Cardiac muscle cell (in vitro differentiated cells and primary cell): ENCODE measurements at regions not wholly inside any gene's neighbourhood (a gene's known extent, or its start where the extent isn't known, plus 50 kb on each side); places are given as distances from the start of the nearest gene placed in this dataset.

ENCODE experiments used
- DNase-seq, 2 donors: peaks; one replicate each; pipeline versions ENCODE4 v3.0.0 to v3.0.0-alpha.2; 2010 to 2017; ENCODE audit warnings: low read depth in 1 of 2, low spot score in 1 of 2
- H3K27ac ChIP-seq: fragments of 200-600 bp; sonication (generic); 2 replicates; pipeline ENCODE4 v1.5.1; 2016
- H3K27me3 ChIP-seq: fragments of 200-600 bp; sonication (generic); 2 replicates; pipeline ENCODE4 v1.6.0; 2016; ENCODE audit warnings: control low read depth
- H3K36me3 ChIP-seq: fragments of 200-600 bp; sonication (generic); 2 replicates; pipeline ENCODE4 v1.5.1; 2016; ENCODE audit warnings: control low read depth
- H3K4me1 ChIP-seq: fragments of 200-600 bp; sonication (generic); 2 replicates; pipeline ENCODE4 v1.8.1; 2017; ENCODE audit warnings: low read depth, mild to moderate bottlenecking, mixed run types
- H3K4me3 ChIP-seq: fragments of 200-600 bp; sonication (generic); 2 replicates; pipeline ENCODE4 v1.5.1; 2016; ENCODE audit warnings: mild to moderate bottlenecking
- H3K9me3 ChIP-seq: fragments of 200-600 bp; sonication (generic); 2 replicates; pipeline ENCODE4 v1.5.1; 2017; ENCODE audit warnings: low read depth, mild to moderate bottlenecking, control low read depth
- TF ChIP-seq, protein P1 (sequence below): IDR thresholded peaks from 2 replicates; pipeline ENCODE4 v1.5.1; 2012; ENCODE audit warnings: low read depth, mild to moderate bottlenecking, low read length

DNA sequence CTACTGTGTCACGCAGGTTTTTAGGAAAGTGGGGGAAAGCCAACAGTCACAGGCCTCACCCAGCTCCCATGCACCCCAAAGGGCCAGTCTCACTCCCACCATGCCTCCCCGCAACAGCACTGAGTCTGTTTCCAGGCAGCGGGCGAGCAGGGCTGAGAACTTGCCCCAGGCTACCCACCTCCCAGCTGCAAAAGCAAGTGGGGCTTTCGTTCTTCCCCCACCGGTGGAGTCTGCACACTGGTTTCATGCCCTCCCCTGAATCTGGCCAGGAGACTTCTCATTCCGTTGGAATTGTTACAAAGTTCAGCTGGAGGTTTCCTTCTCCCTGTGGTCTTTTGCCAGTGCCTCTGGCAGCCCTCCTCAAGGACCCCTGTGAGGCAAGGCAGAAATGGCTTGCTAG is 53.6 kb upstream of the KCNJ15 start:
- no peaks in the 10 kb centered on the region for H3K4me1 ChIP-seq
- TF ChIP-seq, protein P1, sequence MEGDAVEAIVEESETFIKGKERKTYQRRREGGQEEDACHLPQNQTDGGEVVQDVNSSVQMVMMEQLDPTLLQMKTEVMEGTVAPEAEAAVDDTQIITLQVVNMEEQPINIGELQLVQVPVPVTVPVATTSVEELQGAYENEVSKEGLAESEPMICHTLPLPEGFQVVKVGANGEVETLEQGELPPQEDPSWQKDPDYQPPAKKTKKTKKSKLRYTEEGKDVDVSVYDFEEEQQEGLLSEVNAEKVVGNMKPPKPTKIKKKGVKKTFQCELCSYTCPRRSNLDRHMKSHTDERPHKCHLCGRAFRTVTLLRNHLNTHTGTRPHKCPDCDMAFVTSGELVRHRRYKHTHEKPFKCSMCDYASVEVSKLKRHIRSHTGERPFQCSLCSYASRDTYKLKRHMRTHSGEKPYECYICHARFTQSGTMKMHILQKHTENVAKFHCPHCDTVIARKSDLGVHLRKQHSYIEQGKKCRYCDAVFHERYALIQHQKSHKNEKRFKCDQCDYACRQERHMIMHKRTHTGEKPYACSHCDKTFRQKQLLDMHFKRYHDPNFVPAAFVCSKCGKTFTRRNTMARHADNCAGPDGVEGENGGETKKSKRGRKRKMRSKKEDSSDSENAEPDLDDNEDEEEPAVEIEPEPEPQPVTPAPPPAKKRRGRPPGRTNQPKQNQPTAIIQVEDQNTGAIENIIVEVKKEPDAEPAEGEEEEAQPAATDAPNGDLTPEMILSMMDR: no peak
- no peak for DNase-seq
- no peaks in the 10 kb centered on the region for H3K9me3 ChIP-seq
- H3K27me3 ChIP-seq: no peaks in the 10 kb centered on the region
- no peaks in the 10 kb centered on the region for H3K36me3 ChIP-seq
- H3K4me3 ChIP-seq: no peak overlapping the region
- no peak overlapping the region for H3K27ac ChIP-seq

GRCh38 chr21:38205940-38206339 is 50.9 kb upstream of the KCNJ15 start:
- TF ChIP-seq, protein P1: no peak
- H3K4me1 ChIP-seq: no peaks in the 10 kb centered on the region
- no peak for DNase-seq
- no peaks in the 10 kb centered on the region for H3K27me3 ChIP-seq
- no peak overlapping the region for H3K4me3 ChIP-seq
- no peaks in the 10 kb centered on the region for H3K36me3 ChIP-seq
- H3K27ac ChIP-seq: no peak overlapping the region
- no peaks in the 10 kb centered on the region for H3K9me3 ChIP-seq

DNA sequence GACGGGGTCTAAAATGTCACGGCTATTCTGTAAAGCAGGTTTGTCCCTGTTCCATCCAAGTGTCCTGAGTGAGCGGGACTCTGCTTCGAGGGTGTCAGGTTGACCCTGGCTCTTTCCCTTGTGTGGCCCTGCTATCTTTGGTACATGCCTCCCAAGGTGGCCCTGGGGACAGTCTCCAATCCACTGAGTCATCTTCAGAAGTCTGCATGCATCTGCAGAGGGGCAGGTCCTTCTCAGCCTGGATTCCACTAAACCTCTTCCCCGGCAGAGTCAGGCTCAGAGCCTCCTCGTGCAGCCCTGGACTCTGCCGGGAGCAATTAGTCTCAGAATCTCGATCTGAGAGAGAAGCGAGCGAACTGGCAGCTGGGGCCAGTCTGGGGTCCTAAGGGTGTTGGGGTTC is 50.1 kb upstream of the KCNJ15 start:
- H3K9me3 ChIP-seq: no peaks in the 10 kb centered on the region
- TF ChIP-seq, protein P1: no peak
- no peak for DNase-seq

More for the DNA sequence above, 50.1 kb upstream of the KCNJ15 start:
- H3K27me3 ChIP-seq: no peaks in the 10 kb centered on the region
- no peaks in the 10 kb centered on the region for H3K36me3 ChIP-seq
- no peak overlapping the region for H3K27ac ChIP-seq
- no peaks in the 10 kb centered on the region for H3K4me1 ChIP-seq
- no peak overlapping the region for H3K4me3 ChIP-seq
